Epidermal melanocyte (primary cell): ENCODE measurements at regions not wholly inside any gene's neighbourhood (a gene's known extent, or its start where the extent isn't known, plus 50 kb on each side); places are given as distances from the start of the nearest gene placed in this dataset.

ENCODE experiments used
- DNase-seq: peaks from one replicate; pipeline ENCODE4 v3.0.0; 2011; ENCODE audit warnings: low spot score; ENCODE audit not compliant: insufficient read length

DNA sequence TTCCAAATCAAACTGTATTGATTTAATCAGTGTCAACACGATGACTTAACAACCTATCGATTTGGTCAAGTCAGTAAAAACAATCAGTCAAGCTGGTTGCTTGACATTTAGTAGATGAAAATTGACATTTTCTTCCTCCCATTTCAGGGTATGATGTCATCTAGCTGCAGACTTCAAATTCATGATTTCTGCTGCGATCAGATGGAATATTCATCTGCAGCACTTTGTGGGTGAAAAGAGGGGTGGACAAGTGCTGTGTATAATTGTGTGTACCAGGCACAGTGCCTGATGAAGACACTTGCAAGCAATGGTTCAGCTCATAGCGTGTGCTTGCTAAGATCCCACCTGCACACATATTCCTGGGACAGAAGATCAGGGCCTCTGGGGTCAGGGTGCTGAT, 479.8 kb downstream of the DISC1 start:
- DNase-seq, result no peak

DNA sequence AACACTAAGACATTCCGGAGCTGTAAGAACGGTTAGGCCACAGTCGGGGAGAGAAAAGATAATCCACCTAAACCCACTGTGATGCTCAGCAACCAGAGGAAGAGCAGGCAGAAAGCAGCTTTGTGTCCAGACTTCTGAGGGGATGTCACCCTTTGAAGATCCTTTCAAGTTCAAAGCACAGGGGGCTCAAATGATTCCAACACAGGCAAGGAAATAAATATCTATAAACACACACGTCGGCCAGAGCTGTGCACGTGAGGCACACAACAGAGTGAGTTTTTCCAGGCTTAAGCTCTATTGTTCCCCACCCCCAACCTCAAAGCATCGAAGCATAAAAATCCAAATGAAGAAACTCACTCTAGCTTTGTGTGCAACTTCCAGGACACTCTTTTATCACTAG, 479.0 kb downstream of the DISC1 start:
- no peak for DNase-seq

- DNase-seq, result no peak
Measured at GRCh38 chr1:232101231-232101630, 474.6 kb downstream of the DISC1 start.

- no peak for DNase-seq
Measured at GRCh38 chr1:232096751-232097150, 470.2 kb downstream of the DISC1 start.
